AG08396 (cell line): ENCODE measurements at regions not wholly inside any gene's neighbourhood (a gene's known extent, or its start where the extent isn't known, plus 50 kb on each side); places are given as distances from the start of the nearest gene placed in this dataset.

Experiments
- DNase-seq: peaks from one replicate; pipeline ENCODE4 v3.0.0; 2012; ENCODE audit warnings: low spot score, mixed read lengths

- DNase-seq, result no peak
Observed at GRCh38 chr14:66420251-66421006, 65.7 kb upstream of the CCDC196 start.

- DNase-seq, result no peak
Observed at GRCh38 chr14:66421990-66422946, 63.9 kb upstream of the CCDC196 start.

DNA sequence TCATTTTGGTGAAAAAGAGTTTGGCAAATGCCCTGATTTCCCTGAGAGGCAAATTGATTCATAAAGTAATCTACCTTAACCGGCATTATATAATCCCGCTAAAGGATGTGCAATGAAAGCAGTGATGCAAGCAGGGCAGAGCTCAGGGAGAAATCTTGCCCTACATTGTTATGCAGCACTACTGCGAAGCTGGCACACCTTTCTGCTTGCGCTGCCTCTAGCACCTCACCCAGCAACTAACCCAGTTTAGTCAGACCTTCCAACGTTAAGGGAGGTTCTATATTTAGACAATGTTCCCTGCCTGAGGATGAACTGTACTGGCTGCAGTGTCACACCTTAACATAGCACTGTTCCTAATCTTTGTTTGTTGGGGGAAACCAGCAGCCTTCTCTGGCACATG, 60.8 kb upstream of the CCDC196 start:
- no peak for DNase-seq

DNA sequence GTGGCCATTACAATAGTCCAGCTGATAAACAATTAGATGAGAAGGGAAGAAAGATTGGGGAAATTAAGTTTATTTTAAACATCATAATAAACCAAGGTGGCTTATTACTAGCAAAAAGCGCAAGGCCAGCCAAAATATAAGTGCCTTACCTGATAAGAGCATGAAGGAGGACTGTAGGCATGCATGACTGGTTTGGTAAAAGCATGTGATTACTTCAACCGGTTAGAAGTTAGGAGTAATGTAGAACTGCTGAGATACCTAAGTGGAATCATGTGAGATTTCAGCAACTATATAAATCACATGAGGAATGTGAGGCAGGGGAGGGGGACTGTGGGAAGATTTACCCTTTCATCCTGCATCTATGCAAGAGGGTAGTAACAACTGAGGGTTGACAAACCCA, 59.7 kb upstream of the CCDC196 start:
- no peak for DNase-seq

- no peak for DNase-seq
Observed at GRCh38 chr14:66432334-66432733, 53.8 kb upstream of the CCDC196 start.

GRCh38 chr14:66434464-66434863, 51.7 kb upstream of the CCDC196 start:
- no peak for DNase-seq

DNA sequence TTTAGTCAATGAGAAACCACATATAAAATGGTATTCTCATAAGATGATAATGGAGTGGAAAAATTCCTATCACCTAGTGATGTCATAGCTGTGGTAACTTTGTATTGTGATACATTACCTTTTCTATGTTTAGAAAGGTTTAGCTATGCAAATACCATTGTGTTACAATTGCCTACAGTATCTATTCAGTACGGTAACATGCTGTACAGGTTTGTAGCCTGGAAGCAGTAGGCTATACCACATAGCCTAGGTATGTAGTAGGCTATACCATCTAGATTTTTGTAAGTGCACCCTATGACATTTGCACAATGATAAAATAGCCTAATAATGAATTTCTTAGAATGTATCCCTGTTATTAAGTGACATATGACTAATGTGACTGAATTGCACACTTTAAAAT, 50.5 kb upstream of the CCDC196 start:
- DNase-seq, result no peak
